ENCODE measurements at regions not wholly inside any gene's neighbourhood (a gene's known extent, or its start where the extent isn't known, plus 50 kb on each side); places are given as distances from the start of the nearest gene placed in this dataset.

DNA sequence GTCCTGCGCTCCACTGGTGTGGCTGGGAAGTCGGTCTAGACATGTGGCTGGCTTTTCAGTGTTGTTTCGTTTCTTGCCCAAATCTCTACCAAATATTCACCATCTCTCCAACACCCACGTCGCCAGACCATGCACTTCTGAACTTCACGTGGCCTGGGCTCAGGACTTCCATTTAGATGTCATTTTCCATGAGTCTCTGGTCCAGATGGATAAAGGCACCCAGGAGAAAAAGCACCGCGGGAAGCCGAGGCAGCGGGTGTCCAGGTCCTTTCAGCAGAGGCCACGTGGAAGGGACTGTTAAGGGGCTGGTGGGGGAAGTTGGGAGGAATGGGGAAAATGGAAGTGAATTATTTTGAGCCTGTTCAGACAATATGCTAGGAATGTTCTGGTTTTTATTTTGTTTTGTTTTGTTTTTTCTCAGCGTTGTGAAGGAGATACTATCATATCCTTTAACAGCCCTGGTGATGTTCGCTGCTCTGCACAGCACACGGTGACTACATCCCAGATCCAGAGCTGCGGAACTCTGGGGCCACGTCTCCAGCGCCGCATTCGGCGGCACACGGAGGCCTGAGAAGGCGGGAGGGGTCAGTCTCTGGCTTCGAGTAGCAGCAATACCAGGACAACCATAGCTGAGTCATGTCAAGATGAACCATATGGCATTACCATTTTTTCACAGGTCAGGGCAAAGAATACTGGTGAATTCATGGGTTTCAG is 230.3 kb downstream of the THBS2 start:
- dilution Hi-C loops (cut with HindIII; ENCODE audit: low sequenced_read_pairs, unreplicated experiment) (no loop called here), intact Hi-C loops (cut with micrococcal nuclease) (no loop called here), in situ Hi-C loops (cut with MboI; ENCODE audit: low sequenced_read_pairs) (no loop called here)
- no peaks in the 10 kb centered on the region for H3K9me1 ChIP-seq (ENCODE audit: insufficient read depth, low read length)
- no peak overlapping the region for H3K9ac ChIP-seq (ENCODE audit: low read depth, low read length)
- BruUV-seq (replicated peaks) = no TSS peak
- ATAC-seq (ENCODE audit: low read depth) = no peak
- H4K20me1 ChIP-seq (ENCODE audit: insufficient read depth, low read length) = no peaks in the 10 kb centered on the region
- no peak overlapping the region for H3K4me3 ChIP-seq (ENCODE audit: insufficient read depth, low read depth, low read length)
- no peak for TF ChIP-seq BHLHE40 (IDR thresholded peaks at IDR 0.05; ENCODE audit: low read depth, low read length)
- TF ChIP-seq MAZ (IDR thresholded peaks at IDR 0.05; ENCODE audit: borderline replicate concordance, low read depth, low read length) = no peak
- no peak for TF ChIP-seq MXI1 (IDR thresholded peaks at IDR 0.05; ENCODE audit: borderline replicate concordance, low read depth, low read length)
- no peak for TF ChIP-seq RCOR1 (IDR thresholded peaks at IDR 0.05; ENCODE audit: insufficient replicate concordance, low read length)
- no peak for TF ChIP-seq FOS (IDR thresholded peaks at IDR 0.05; ENCODE audit: low read depth, low read length)
- TF ChIP-seq, protein P1, sequence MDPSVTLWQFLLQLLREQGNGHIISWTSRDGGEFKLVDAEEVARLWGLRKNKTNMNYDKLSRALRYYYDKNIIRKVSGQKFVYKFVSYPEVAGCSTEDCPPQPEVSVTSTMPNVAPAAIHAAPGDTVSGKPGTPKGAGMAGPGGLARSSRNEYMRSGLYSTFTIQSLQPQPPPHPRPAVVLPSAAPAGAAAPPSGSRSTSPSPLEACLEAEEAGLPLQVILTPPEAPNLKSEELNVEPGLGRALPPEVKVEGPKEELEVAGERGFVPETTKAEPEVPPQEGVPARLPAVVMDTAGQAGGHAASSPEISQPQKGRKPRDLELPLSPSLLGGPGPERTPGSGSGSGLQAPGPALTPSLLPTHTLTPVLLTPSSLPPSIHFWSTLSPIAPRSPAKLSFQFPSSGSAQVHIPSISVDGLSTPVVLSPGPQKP (IDR thresholded peaks at IDR 0.05; ENCODE audit: borderline replicate concordance, low read depth, low read length) = no peak
- no peak for TF ChIP-seq CEBPB (IDR thresholded peaks at IDR 0.05; ENCODE audit: low read depth, low read length)
- TF ChIP-seq RAD21 (IDR thresholded peaks at IDR 0.05; ENCODE audit: low read length) = no peak
- TF ChIP-seq, protein P2, sequence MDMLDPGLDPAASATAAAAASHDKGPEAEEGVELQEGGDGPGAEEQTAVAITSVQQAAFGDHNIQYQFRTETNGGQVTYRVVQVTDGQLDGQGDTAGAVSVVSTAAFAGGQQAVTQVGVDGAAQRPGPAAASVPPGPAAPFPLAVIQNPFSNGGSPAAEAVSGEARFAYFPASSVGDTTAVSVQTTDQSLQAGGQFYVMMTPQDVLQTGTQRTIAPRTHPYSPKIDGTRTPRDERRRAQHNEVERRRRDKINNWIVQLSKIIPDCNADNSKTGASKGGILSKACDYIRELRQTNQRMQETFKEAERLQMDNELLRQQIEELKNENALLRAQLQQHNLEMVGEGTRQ (IDR thresholded peaks at IDR 0.05; ENCODE audit: low read depth, low read length) = no peak
- TF ChIP-seq MAFK (IDR thresholded peaks at IDR 0.05; ENCODE audit: low read depth, low read length) = no peak
- TF ChIP-seq, protein P3, sequence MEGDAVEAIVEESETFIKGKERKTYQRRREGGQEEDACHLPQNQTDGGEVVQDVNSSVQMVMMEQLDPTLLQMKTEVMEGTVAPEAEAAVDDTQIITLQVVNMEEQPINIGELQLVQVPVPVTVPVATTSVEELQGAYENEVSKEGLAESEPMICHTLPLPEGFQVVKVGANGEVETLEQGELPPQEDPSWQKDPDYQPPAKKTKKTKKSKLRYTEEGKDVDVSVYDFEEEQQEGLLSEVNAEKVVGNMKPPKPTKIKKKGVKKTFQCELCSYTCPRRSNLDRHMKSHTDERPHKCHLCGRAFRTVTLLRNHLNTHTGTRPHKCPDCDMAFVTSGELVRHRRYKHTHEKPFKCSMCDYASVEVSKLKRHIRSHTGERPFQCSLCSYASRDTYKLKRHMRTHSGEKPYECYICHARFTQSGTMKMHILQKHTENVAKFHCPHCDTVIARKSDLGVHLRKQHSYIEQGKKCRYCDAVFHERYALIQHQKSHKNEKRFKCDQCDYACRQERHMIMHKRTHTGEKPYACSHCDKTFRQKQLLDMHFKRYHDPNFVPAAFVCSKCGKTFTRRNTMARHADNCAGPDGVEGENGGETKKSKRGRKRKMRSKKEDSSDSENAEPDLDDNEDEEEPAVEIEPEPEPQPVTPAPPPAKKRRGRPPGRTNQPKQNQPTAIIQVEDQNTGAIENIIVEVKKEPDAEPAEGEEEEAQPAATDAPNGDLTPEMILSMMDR (conservative IDR thresholded peaks at IDR 0.05; ENCODE audit: low read depth, low read length) = no peak
- no peaks in the 10 kb centered on the region for H3K27me3 ChIP-seq (ENCODE audit: control insufficient read depth, insufficient read depth, low read length)
- no peak overlapping the region for H3K4me2 ChIP-seq (ENCODE audit: low read depth, low read length)
- no peaks in the 10 kb centered on the region for H3K9me3 ChIP-seq (ENCODE audit: control insufficient read depth, insufficient read depth, low read length)
- H3K4me1 ChIP-seq (ENCODE audit: control insufficient read depth, insufficient read depth, low read length) = no peaks in the 10 kb centered on the region
- ChIA-PET CTCF (no interaction called here), POLR2A (ENCODE audit: unreplicated experiment) (no interaction called here)
- H2BK15ac ChIP-seq (ENCODE audit: low read depth, low read length) = no peak overlapping the region
- H3K4ac ChIP-seq (ENCODE audit: low read depth, low read length) = no peak overlapping the region
- no peak overlapping the region for H4K5ac ChIP-seq (ENCODE audit: low read depth, low read length)
- H3K18ac ChIP-seq (ENCODE audit: low read depth, low read length) = no peak overlapping the region
- H2AFZ ChIP-seq (replicated peaks; ENCODE audit: low read length, poor library complexity) = no peak overlapping the region
- H3K14ac ChIP-seq (replicated peaks; ENCODE audit: low read depth, low read length) = no peak overlapping the region
- no peak overlapping the region for H2BK5ac ChIP-seq (ENCODE audit: low read depth, low read length, poor library complexity, severe bottlenecking)
- no peak overlapping the region for H3K56ac ChIP-seq (ENCODE audit: extremely low read depth, insufficient read depth, low read length)
- no peak overlapping the region for H2AK9ac ChIP-seq (replicated peaks; ENCODE audit: low read depth, low read length, poor library complexity)
- no peak overlapping the region for H3K23ac ChIP-seq (ENCODE audit: low read depth, low read length)
- H4K91ac ChIP-seq (ENCODE audit: insufficient read depth, low read depth, low read length) = no peak overlapping the region
- 85% methylated on average over 12 of the region's 23 CpGs; no CpG with 5 or more reads in 1 of the 2 experiments for WGBS, 2 experiments (ENCODE audit: extremely low coverage in 2 of 2, insufficient read length in 1 of 2)
- no peaks in the 10 kb centered on the region for H3K36me3 ChIP-seq (ENCODE audit: control insufficient read depth, insufficient read depth, low read length)
- H2AK5ac ChIP-seq (ENCODE audit: low read depth, low read length) = no peak overlapping the region
- H3K79me1 ChIP-seq (ENCODE audit: low read depth in 1 of 2, low read length in 2 of 2) = no peaks in the 10 kb centered on the region
- no peak overlapping the region for H2BK120ac ChIP-seq (ENCODE audit: low read depth, low read length)
- no peak for DNase-seq
- H3K27ac ChIP-seq (ENCODE audit: insufficient read depth, low read length) = no peak overlapping the region
- no peak overlapping the region for H2BK20ac ChIP-seq (ENCODE audit: low read depth, low read length)
- H4K8ac ChIP-seq (ENCODE audit: low read depth in 2 of 2, low read length in 2 of 2) = no peak overlapping the region
